ENCODE measurements at regions not wholly inside any gene's neighbourhood (a gene's known extent, or its start where the extent isn't known, plus 50 kb on each side); places are given as distances from the start of the nearest gene placed in this dataset.

DNA sequence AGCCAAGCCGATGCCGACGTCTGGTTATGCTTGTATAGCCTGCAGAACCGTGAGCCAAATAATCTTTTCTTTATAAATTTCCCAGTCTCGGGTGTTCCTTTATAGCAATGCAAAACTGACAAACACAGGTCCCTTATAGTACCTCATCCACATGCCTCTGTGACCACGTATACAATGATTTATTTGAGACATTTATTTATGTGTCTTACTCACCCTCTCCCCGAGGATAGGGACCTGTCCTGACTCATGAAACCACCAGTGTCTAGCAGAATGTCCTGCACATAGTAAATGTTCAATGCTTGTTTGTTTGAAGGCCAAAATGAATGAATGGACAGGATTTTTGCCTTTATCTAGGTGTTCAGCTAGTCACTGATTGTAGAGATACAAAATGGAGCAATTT lies 147.9 kb upstream of the FZD8 start:
- Histone ChIP-seq H3K9ac (ENCODE audit: control insufficient read depth, insufficient read depth, low read length) (no peak overlapping the region), H3K27me3 (replicated peaks in 1 of 2; ENCODE audit: control insufficient read depth in 2 of 2, insufficient read depth in 2 of 2, low read length in 1 of 2) (no peaks in the 10 kb centered on the region), H4K20me1 (ENCODE audit: control insufficient read depth, insufficient read depth) (no peaks in the 10 kb centered on the region), H3K4me2 (ENCODE audit: control insufficient read depth, insufficient read depth) (no peak overlapping the region), H3K4me1 (ENCODE audit: control insufficient read depth, insufficient read depth, low read length) (no peaks in the 10 kb centered on the region), H2AFZ (ENCODE audit: control insufficient read depth, low read depth, low read length) (no peak overlapping the region), H3K36me3 (ENCODE audit: control insufficient read depth in 2 of 2, insufficient read depth in 2 of 2, low read length in 1 of 2) (no peaks in the 10 kb centered on the region), H3K79me2 (ENCODE audit: control insufficient read depth, insufficient read depth, low read length) (no peaks in the 10 kb centered on the region), H3K27ac (ENCODE audit: control insufficient read depth, insufficient read depth) (no peak overlapping the region), H3K9me3 (replicated peaks; ENCODE audit: control insufficient read depth, insufficient read depth, low read length) (no peaks in the 10 kb centered on the region), H3K4me3 (no peak overlapping the region)
- RAD21 ChIA-PET (ENCODE audit: unreplicated experiment), result interaction anchor here (1.2 kb wide), 1 partner anchor 31 kb away, joined by 3 read pairs; no protein-coding TSS in a partner anchor
- WGBS (ENCODE audit: insufficient coverage, insufficient replicate concordance, low lambda C conversion rate, missing lambda C conversion rate), result 37% methylated on average over 7 of the region's 7 CpGs
- no peak for FAIRE-seq
- DNase-seq (ENCODE audit: low read depth, low spot score), result no peak
- CTCF ChIA-PET, result no interaction called here
- no peak for ATAC-seq
- no peak for TF ChIP-seq KLF5 (IDR thresholded peaks at IDR 0.05; ENCODE audit: partially characterized antibody)
- TF ChIP-seq, protein P1, sequence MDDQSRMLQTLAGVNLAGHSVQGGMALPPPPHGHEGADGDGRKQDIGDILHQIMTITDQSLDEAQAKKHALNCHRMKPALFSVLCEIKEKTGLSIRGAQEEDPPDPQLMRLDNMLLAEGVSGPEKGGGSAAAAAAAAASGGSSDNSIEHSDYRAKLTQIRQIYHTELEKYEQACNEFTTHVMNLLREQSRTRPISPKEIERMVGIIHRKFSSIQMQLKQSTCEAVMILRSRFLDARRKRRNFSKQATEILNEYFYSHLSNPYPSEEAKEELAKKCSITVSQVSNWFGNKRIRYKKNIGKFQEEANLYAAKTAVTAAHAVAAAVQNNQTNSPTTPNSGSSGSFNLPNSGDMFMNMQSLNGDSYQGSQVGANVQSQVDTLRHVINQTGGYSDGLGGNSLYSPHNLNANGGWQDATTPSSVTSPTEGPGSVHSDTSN (IDR thresholded peaks at IDR 0.05; ENCODE audit: insufficient replicate concordance, low read depth, low read length), result no peak
- no peak for TF ChIP-seq MYB (IDR thresholded peaks at IDR 0.05; ENCODE audit: borderline replicate concordance, low read depth, low read length)
- TF ChIP-seq IRF4 (IDR thresholded peaks at IDR 0.05; ENCODE audit: low read depth, low read length), result no peak
- TF ChIP-seq ZBED1 (IDR thresholded peaks at IDR 0.05; ENCODE audit: borderline replicate concordance), result no peak
- TF ChIP-seq SMARCA5 (IDR thresholded peaks at IDR 0.05), result no peak
- TF ChIP-seq PML (IDR thresholded peaks at IDR 0.05; ENCODE audit: low read length), result no peak
- TF ChIP-seq TCF3 (IDR thresholded peaks at IDR 0.05; ENCODE audit: borderline replicate concordance, insufficient read depth, low read depth, low read length), result no peak
- TF ChIP-seq HCFC1 (IDR thresholded peaks at IDR 0.05; ENCODE audit: low read length), result no peak
- no peak for TF ChIP-seq WRNIP1 (IDR thresholded peaks at IDR 0.05; ENCODE audit: borderline replicate concordance, low read depth, low read length)
- no TSS peak for BruUV-seq (replicated peaks)
- SMC1A ChIA-PET (ENCODE audit: uncharacterized antibody, unreplicated experiment), result interaction anchor here (1.2 to 1.5 kb wide), 2 partner anchors 11 to 43 kb away, joined by 4 to 7 read pairs; no protein-coding TSS in a partner anchor
- intact Hi-C loops (cut with micrococcal nuclease; ENCODE audit: unreplicated experiment) (no loop called here), in situ Hi-C loops (cut with MboI) (loop anchor here (25.0 kb wide), 1 partner anchor 678 kb away; no protein-coding TSS in a partner anchor)
- POLR2A ChIA-PET, result no interaction called here
